Endothelial cell of umbilical vein (primary cell): ENCODE measurements at regions not wholly inside any gene's neighbourhood (a gene's known extent, or its start where the extent isn't known, plus 50 kb on each side); places are given as distances from the start of the nearest gene placed in this dataset.

ENCODE experiments used
- BruUV-seq: library from RNA; stranded (reverse); fragments of 400-500 nt; replicated peaks from 2 replicates; lab custom pipeline; 2021; lab: Mats Ljungman, UMichigan
- CTCF ChIA-PET: fragments of 300-600, 350-600 bp; sonication (Branson Sonifier 250); formaldehyde crosslinking; loops from one replicate; lab custom pipeline; 2021; ENCODE audit warnings: antibody characterized with exemption, inconsistent platforms; lab: Charles Lee
- POLR2A ChIA-PET: fragments of 300-600, 350-600 bp; sonication (Branson Sonifier 250); formaldehyde crosslinking; loops from one replicate; lab custom pipeline; 2021; ENCODE audit warnings: antibody characterized with exemption, inconsistent platforms; lab: Charles Lee
- DNase-seq: peaks from one replicate; pipeline ENCODE4 v3.0.0-alpha.2; 2011; ENCODE audit warnings: low read depth, low spot score
- FAIRE-seq: peaks from 2 replicates; lab custom pipeline; 2011; peaks lifted over from hg19 to GRCh38; lab: Jason Lieb, UNC
- H2AFZ ChIP-seq: 2 replicates; pipeline ENCODE4 v1.6.0; 2012; ENCODE audit warnings: low read depth, low read length, control low read depth, inconsistent platforms
- H3K27ac ChIP-seq: 2 replicates; pipeline ENCODE4 v1.5.1; 2011; ENCODE audit warnings: low read depth, mild to moderate bottlenecking, control low read depth, low read length, moderate library complexity; ENCODE audit not compliant: insufficient read depth
- H3K27me3 ChIP-seq, 2 experiments: 2 replicates each; pipeline versions ENCODE4 v1.6.0 to v1.6.1; 2011; ENCODE audit warnings: low read length in 2 of 2, mixed read lengths in 1 of 2; ENCODE audit not compliant: control insufficient read depth in 2 of 2, insufficient read depth in 2 of 2
- H3K36me3 ChIP-seq, 2 experiments: 2 replicates in 1 of 2; 3 replicates in 1 of 2; pipeline ENCODE4 v1.5.1; 2011; ENCODE audit warnings: low read length in 2 of 2, mild to moderate bottlenecking in 1 of 2, moderate library complexity in 1 of 2; ENCODE audit not compliant: control insufficient read depth in 2 of 2, insufficient read depth in 2 of 2; ENCODE audit errors: extremely low read depth in 1 of 2
- H3K4me1 ChIP-seq: 3 replicates; pipeline ENCODE4 v1.5.1; 2011; ENCODE audit warnings: mild to moderate bottlenecking, low read length; ENCODE audit not compliant: control insufficient read depth, insufficient read depth; ENCODE audit errors: extremely low read depth
- H3K4me2 ChIP-seq: 2 replicates; pipeline ENCODE4 v1.6.1; 2011; ENCODE audit warnings: low read length, control low read depth, mixed read lengths; ENCODE audit not compliant: insufficient read depth
- H3K4me3 ChIP-seq, 3 experiments: fragments of 200-600 bp in 1 of 3; sonication (generic), shearing (Covaris generic) in 1 of 3; replicated peaks in 1 of 3; 2 replicates each; pipeline ENCODE4 v1.5.1; 2011 to 2016; ENCODE audit warnings: control low read depth in 3 of 3, low read length in 3 of 3, mild to moderate bottlenecking in 2 of 3, inconsistent platforms in 1 of 3, low read depth in 1 of 3, moderate library complexity in 1 of 3; ENCODE audit not compliant: insufficient read depth in 1 of 3
- H3K79me2 ChIP-seq: 2 replicates; pipeline ENCODE4 v1.6.0; 2012; ENCODE audit warnings: low read length, inconsistent platforms; ENCODE audit not compliant: control insufficient read depth, insufficient read depth
- H3K9ac ChIP-seq: replicated peaks from 2 replicates; pipeline ENCODE3; 2011; ENCODE audit warnings: low read length, control low read depth; ENCODE audit not compliant: insufficient read depth; ENCODE audit errors: extremely low read depth
- H3K9me1 ChIP-seq: replicated peaks from 3 replicates; pipeline ENCODE4 v1.6.0; 2011; ENCODE audit warnings: mild to moderate bottlenecking, low read length; ENCODE audit not compliant: control insufficient read depth, insufficient read depth; ENCODE audit errors: extremely low read depth
- H3K9me3 ChIP-seq: replicated peaks from 2 replicates; pipeline ENCODE4 v1.5.1; 2012; ENCODE audit warnings: low read length, inconsistent platforms; ENCODE audit not compliant: control insufficient read depth, insufficient read depth
- H4K20me1 ChIP-seq: replicated peaks from 2 replicates; pipeline ENCODE3; 2011; ENCODE audit warnings: mild to moderate bottlenecking, low read length; ENCODE audit not compliant: control insufficient read depth, insufficient read depth; ENCODE audit errors: extremely low read depth
- EZH2 ChIP-seq: IDR thresholded peaks from 2 replicates; pipeline ENCODE4 v1.6.1; 2012; ENCODE audit warnings: borderline replicate concordance, low read depth, mild to moderate bottlenecking, moderate library complexity, low read length, inconsistent platforms; ENCODE audit not compliant: severe bottlenecking
- FOS ChIP-seq: IDR thresholded peaks from 2 replicates; pipeline ENCODE4 v1.6.1; 2011; ENCODE audit warnings: mild to moderate bottlenecking, low read length, moderate library complexity, borderline replicate concordance; ENCODE audit not compliant: insufficient read depth
- GATA2 ChIP-seq: IDR thresholded peaks from 2 replicates; pipeline ENCODE4 v1.7.0; 2011; ENCODE audit warnings: low read depth, mild to moderate bottlenecking, moderate library complexity, mixed read lengths, low read length; ENCODE audit not compliant: insufficient read length, insufficient read depth
- JUN ChIP-seq: IDR thresholded peaks from 2 replicates; pipeline ENCODE4 v1.6.1; 2011; ENCODE audit warnings: borderline replicate concordance, low read depth; ENCODE audit not compliant: insufficient read length, insufficient read depth
- POLR2AphosphoS5 ChIP-seq: IDR thresholded peaks from 2 replicates; pipeline ENCODE4 v1.6.1; 2012; ENCODE audit warnings: low read depth, mild to moderate bottlenecking, control low read depth, low read length, moderate library complexity; ENCODE audit not compliant: insufficient read depth
- dilution Hi-C: fragments of 300-500 bp; cut with MboI; formaldehyde crosslinking; loops from one replicate; pipeline ENCODE4 v1.15.0; 2019; ENCODE audit warnings: low sequenced_read_pairs; ENCODE audit not compliant: extremely low pct_ligation_motif_present
- intact Hi-C: fragments of 100-400 bp; cut with micrococcal nuclease; formaldehyde crosslinking; loops from one replicate; pipeline ENCODE4 v1.10.0; 2022
- TF ChIP-seq, protein P1 (sequence below): IDR thresholded peaks from 2 replicates; pipeline ENCODE4 v1.6.1; 2011; ENCODE audit not compliant: insufficient read depth, insufficient read length

- no peaks in the 10 kb centered on the region for H3K4me1 ChIP-seq
- no peak overlapping the region for H3K9ac ChIP-seq
- TF ChIP-seq, protein P1, sequence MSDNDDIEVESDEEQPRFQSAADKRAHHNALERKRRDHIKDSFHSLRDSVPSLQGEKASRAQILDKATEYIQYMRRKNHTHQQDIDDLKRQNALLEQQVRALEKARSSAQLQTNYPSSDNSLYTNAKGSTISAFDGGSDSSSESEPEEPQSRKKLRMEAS = no peak
- TF ChIP-seq JUN = no peak
- H3K36me3 ChIP-seq = no peaks in the 10 kb centered on the region
- POLR2A ChIA-PET = no interaction called here
- no peak overlapping the region for H3K27ac ChIP-seq
- H3K9me3 ChIP-seq = no peaks in the 10 kb centered on the region
- no TSS peak for BruUV-seq
- no peak overlapping the region for H3K4me2 ChIP-seq
- peaks cover 4% of the 10 kb centered on the region in 2 experiments for H3K27me3 ChIP-seq
- no peak for DNase-seq
- H3K4me3 ChIP-seq = no peak overlapping the region
- H4K20me1 ChIP-seq = no peaks in the 10 kb centered on the region
- no peaks in the 10 kb centered on the region for H3K9me1 ChIP-seq
- dilution Hi-C loops = no loop called here
- no peak for FAIRE-seq
- CTCF ChIA-PET = no interaction called here
- intact Hi-C loops = no loop called here
- H3K79me2 ChIP-seq = no peaks in the 10 kb centered on the region
- H2AFZ ChIP-seq = no peak overlapping the region
Measured at GRCh38 chr13:60696602-60697001, 299.6 kb downstream of the TDRD3 start.

DNA sequence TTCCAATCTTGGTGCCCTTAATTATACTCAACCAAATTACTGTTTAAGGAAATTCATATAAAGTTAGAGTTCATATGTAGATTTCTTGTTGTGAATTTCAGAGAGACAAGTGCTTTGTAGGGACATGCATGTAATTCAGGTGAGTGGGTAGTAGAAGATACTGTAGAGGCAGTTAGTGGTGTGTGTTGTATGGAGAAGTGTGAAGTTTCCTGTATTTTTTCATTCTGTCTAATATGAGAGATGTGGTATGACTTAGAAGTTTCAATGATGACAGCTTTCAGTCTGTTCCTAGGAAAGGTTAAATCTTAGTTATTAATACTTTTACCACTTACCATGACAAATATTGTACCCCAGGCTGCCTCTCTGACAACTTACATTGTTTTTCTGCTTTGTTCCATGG, 294.2 kb downstream of the TDRD3 start:
- intact Hi-C loops = no loop called here
- dilution Hi-C loops = no loop called here
- Histone ChIP-seq H4K20me1 (no peaks in the 10 kb centered on the region), H3K4me2 (no peak overlapping the region), H3K9me3 (no peaks in the 10 kb centered on the region), H3K36me3 (no peaks in the 10 kb centered on the region), H3K4me3 (no peak overlapping the region), H3K79me2 (no peaks in the 10 kb centered on the region), H3K4me1 (no peaks in the 10 kb centered on the region), H3K27me3 (peaks cover 4 to 8% of the 10 kb centered on the region in 2 experiments), H2AFZ (no peak overlapping the region), H3K27ac (no peak overlapping the region), H3K9ac (no peak overlapping the region), H3K9me1 (no peaks in the 10 kb centered on the region)
- no TSS peak for BruUV-seq
- ChIA-PET POLR2A (no interaction called here), CTCF (no interaction called here)
- TF ChIP-seq FOS (no peak), EZH2 (no peak), POLR2AphosphoS5 (no peak), GATA2 (no peak)
- DNase-seq (no peak), FAIRE-seq (no peak)
